LHCN-M2 (cell line): ENCODE measurements at regions not wholly inside any gene's neighbourhood (a gene's known extent, or its start where the extent isn't known, plus 50 kb on each side); places are given as distances from the start of the nearest gene placed in this dataset.

Source experiments
- DNase-seq: peaks from one replicate; pipeline ENCODE4 v3.0.0-alpha.2; 2012; ENCODE audit warnings: low read depth

DNA sequence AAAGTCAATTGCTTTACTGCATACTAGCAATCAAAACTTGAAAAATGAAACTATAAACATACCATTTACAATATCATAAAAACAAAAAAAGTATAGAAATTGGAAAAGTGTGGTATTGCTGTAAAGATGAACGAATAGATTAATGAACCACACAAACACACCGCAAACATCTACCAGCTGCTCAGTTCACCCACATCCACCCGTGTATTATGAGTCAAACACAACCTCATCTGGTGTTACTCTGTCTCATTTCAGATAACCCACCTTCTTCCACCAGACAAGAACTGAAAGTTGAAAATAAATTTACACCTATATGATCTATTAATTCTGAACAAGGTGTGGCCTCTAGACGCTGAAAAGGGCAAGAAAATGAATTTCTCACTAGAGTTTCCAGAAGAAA is 53.3 kb downstream of the BLID start:
- no peak for DNase-seq

- no peak for DNase-seq
These were observed 56.5 kb downstream of the BLID start for GRCh38 chr11:122059565-122059964.

DNA sequence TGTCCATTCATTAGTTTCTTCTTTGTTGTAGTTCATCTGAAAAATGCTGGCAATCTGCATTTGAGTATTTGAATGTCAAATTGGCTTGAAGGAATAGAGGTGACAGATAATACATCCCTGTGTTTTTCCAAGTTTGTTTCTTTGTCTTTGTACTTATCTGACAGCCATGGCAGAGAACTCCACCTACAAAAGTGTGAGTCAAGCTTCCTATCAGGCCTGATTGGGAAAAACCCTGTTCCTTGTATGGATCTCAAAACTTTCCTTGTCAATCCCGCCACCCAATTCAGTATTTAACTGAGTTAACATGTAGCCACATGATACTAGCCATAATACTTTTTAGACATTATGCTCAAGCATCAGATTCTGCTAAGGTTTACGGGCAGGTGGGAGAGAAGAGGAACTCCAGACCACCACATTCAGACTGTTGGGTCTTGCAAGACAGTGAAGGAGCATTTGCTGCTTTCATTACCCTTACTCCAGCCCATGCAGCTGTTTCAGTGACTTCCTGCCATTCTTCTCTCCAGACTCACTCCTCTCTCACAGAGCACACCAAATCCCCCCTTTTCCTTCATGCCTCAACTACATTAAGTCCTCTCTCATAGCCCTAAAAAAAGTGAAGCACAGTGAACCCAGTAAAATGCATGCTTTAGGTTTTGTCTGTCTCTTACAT is 65.9 kb downstream of the BLID start:
- DNase-seq = peak; percentile 45

DNA sequence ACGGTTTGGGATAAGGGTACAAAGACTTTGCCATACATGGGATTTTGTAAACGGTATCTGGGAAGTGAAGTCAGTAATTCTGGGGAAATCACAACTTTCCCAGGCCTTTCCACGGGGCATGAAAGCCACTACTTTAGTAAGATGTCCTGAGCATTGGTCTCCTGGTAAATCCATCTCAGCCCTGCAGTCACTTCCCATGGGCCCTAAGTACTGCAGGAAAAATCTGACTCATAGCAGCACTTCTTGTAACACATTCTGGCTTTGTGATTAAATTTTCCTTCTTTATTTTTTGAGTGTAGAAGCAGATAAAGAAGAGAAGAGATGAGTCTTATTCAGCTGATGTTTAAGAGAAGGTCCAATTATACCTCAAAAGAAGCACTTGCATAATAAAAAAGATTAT is 67.6 kb downstream of the BLID start:
- no peak for DNase-seq

DNA sequence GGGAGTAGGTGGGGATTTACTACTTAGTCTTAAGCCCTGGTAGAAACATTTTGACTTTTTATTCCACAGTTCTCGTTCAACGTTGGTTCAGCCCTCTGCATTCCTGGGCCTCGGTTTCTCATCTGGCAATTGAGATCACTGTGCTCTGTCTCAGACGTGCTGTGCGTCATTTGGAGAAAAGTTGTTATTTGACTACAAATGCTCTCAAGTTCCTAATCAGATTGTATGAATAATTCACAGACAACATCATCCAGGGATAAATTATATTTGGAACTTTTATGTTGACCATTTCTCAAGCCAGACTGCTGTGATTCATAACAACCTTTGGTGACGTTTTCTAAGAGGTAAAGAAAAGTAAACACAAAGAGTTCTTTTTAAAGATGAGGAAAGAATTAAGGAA is 69.2 kb downstream of the BLID start:
- DNase-seq = no peak

DNA sequence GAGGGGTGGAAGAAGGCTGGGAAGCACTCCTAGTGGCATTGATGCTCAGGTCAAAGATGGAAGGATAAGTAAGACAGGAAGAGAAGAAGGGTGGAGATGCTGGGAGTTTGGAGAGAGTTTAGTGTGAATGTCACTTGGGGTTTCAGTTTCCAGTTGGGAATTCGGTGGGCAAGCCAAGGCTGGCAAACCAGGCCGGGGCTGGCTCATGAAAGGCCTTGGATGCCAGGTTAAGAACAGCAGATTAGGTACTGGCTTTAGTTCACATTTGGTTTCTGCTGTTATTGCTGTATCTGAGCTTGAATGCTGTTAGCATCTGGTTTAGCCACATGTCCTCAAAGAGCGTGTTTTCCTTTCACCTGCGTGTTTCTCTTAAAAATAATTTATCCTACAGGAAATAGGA is 69.6 kb downstream of the BLID start:
- DNase-seq = no peak

GRCh38 chr11:122045181-122045586 is 70.8 kb downstream of the BLID start:
- peak; percentile 69 for DNase-seq

- peak; percentile 36 for DNase-seq
These were observed 71.9 kb downstream of the BLID start for GRCh38 chr11:122044086-122044485.

GRCh38 chr11:122042981-122043380 is 73.0 kb downstream of the BLID start:
- no peak for DNase-seq

GRCh38 chr11:122040464-122040863 is 75.6 kb downstream of the BLID start:
- DNase-seq = no peak

DNA sequence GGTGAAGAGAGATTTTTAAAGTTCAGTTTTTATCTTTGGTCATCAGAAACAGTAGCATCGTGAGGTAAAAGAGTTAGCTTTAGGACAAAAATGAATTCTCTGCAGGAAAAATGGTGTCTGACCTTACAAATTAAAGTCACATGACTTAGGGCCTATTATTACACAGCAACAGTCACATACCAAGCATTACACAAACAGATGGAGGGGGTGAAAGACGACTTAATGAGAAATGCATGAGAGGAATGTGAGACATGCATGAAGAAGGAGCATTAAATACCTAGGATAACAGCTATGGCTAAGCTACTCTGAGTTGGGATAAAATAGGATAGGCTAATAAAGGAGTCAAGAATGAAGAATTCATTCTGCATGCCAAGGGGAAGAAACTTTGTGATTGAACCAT is 77.5 kb downstream of the BLID start:
- peak; percentile 69 for DNase-seq

GRCh38 chr11:122037911-122038310 is 78.1 kb downstream of the BLID start:
- no peak for DNase-seq

DNA sequence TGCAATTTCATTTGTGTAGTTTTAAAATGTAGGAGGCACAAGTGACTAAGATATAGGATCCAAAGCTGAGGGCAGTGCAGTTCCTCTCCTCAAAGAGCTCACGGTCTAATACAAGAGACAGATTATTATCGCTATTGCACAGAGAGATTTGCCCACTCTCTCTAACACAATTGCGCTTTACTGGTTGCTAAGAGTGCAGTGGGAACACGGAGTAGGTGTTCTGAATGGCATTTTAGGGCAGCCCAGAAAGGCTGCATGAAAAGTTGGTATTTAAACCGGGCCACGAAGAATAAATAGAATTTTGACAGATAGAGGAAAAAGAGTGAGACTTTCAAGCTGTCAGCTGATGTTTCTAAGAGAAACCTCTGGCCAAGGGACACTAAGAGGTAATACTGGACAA is 79.5 kb downstream of the BLID start:
- no peak for DNase-seq

DNA sequence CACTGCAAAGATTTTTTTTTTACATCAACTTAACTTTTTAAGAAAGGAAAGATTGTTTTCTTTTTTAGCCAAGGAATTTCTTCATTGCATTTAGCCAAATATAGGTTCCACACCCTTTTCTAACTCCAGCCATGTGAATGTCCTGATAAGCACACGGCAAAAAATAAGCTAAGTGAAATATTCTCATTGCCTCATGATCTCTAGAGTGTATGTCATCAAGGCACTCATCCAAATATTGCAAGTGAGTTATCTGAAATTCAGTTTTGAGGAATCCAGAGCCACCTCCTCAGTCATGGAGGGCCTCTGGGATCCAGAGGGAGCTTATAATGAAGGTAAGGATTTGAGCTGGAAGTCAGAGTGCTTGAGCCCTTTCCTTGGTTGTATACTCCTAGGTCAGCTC is 80.0 kb downstream of the BLID start:
- DNase-seq = no peak

GRCh38 chr11:122033631-122034030 is 82.4 kb downstream of the BLID start:
- no peak for DNase-seq

GRCh38 chr11:122033193-122033592 is 82.8 kb downstream of the BLID start:
- DNase-seq = no peak

DNA sequence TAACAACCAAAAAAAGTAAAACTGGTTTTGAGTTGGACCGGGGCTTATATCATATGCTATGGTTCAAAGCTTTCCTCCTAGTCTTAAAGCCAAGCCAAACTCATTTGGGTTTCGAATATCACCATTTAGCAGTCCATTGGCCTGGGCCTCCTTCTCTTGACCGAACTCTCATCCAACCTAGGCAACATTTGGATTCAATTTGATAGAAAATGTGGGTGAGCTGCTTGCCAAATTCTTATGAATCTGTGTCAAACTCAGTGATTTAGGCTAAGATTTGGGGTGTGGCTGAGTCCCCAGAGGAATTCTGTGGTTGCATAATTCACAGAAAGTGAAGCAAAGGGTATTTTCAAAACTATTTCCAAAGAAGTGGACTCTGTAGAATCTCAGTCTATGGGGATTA is 83.7 kb downstream of the BLID start:
- DNase-seq = no peak

GRCh38 chr11:122031813-122032212 is 84.2 kb downstream of the BLID start:
- DNase-seq = no peak

- no peak for DNase-seq
These were observed 85.7 kb downstream of the BLID start for GRCh38 chr11:122030286-122030685.

GRCh38 chr11:122028545-122028944 is 87.5 kb downstream of the BLID start:
- no peak for DNase-seq

DNA sequence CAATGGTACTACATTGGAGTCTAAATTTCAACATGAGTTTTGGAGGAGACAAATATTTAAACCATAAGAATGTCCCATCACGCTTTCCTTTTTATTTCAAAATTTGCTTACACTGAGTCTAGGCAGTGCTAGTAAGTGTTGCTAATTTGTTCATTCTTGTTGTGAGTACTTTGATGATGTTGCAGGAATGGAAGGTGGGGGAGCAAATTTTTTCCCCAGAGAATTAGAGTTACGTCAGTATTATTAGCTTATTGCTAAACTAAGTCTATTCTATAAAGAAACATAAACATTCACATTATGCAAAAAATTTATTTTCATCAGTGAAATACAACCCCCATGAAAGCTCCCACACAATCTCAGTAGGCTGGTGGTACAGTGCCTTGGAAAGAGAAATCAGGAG is 88.0 kb downstream of the BLID start:
- no peak for DNase-seq

DNA sequence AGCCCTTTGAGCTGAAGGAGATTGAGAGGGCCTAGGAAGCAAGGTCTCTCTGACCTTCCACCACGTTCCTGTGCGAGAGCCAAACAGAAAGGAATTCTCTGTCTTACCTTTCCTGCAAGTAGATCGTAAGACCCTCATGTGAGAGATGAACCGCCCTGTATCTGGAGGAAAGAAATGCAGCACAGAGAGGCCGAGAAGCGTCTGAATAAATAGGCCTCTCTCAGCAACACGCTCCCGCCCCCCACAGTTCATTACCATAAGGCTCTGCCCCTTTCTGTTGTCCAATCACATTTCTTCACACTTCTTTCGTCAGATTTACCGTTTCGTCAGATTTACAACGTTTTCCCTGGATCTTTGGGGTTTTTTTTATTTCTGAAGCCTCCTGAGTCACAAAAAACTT is 90.3 kb downstream of the BLID start:
- DNase-seq = no peak

GRCh38 chr11:122024278-122024677 is 91.7 kb downstream of the BLID start:
- DNase-seq = no peak

DNA sequence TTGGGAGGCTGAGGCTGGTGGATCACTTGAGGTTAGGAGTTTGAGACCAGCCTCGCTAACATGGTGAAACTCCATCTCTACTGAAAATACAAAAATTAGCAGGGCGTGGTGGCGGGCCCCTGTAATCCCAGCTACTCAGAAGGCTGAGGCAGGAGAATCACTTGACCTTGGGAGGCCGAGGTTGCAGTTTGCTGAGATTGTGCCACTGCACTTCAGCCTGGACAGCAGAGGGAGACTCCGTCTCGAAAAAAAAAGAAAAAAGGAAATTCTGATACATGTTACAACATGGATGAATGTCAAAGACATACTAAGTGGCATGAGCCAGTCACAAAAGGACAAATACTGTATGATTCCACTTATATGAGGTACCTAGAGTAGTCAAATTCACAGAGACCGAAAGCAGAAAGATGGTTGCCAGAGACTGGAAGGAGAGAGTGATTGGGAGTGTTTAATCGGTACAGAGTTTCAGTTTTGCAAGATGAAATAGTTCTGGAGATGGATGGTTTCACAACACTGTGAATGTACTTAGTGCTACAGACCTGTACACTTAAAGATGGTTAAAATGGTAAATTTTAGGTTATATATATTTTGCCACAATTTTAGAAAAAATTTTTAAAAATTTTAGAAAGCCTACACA is 92.3 kb downstream of the BLID start:
- DNase-seq = no peak
